COLO668 (cell line): ENCODE measurements at regions not wholly inside any gene's neighbourhood (a gene's known extent, or its start where the extent isn't known, plus 50 kb on each side); places are given as distances from the start of the nearest gene placed in this dataset.
A peak's percentile ranks its signal among the peaks of the same experiment; 100 is the strongest.
"Not testable (repeated sequence)": the region's sequence is repeated elsewhere in the genome, so short reads cannot be mapped to it uniquely, and the experiment has no call there.

Source experiments
- DNase-seq: peaks from one replicate; lab custom pipeline; 2025; ENCODE audit not compliant: unreplicated experiment; lab: John Stamatoyannopoulos, UW

GRCh38 chr2:234898534-234899053 lies 53.2 kb upstream of the SH3BP4 start:
- DNase-seq, result no peak

- DNase-seq, result not testable (repeated sequence)
Measured at GRCh38 chr2:234888442-234888841, 63.4 kb upstream of the SH3BP4 start.

- DNase-seq, result no peak
Measured at GRCh38 chr2:234887195-234887594, 64.6 kb upstream of the SH3BP4 start.

GRCh38 chr2:234885886-234886285 lies 65.9 kb upstream of the SH3BP4 start:
- DNase-seq, result no peak

- no peak for DNase-seq
Measured at GRCh38 chr2:234885118-234885517, 66.7 kb upstream of the SH3BP4 start.

GRCh38 chr2:234884591-234884990 lies 67.2 kb upstream of the SH3BP4 start:
- no peak for DNase-seq

DNA sequence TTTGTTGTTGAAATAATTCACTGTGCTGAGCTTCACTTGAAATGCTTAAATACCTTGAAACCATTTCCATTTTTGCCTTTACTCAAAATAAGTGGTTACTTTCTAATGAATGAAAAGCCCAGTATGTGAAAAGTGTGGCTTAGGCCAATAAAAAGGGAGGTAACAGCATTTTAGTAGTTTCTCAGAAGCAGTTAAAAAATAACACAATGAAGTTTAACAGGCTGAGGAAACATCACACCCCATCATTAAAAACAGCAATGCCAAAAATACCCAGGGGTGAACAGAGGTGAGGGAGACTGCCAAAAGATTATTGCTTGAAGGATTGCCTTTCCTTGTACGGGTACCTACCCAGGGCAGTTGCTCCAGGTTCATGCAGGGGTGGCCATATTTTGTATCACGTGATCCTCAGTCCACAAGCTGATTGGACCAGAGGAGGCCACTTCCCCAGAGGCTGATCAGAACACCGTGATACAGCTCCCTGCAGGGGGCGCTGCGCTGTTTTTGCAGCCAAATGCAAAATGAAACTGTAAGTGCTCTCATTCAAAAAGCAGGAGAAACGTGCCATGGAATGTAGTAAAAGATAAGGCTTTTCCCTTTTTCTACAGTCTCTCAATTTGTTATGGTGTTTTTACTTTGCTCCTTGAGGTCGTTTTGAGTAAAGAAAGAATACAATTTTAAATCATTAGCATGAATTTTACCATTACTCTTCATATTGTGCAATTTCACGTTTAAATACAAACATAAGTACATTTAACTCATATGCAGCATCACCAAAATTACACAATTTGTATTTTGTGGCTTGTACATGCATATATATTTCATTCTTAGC lies 70.2 kb upstream of the SH3BP4 start:
- peak; percentile 63 for DNase-seq

DNA sequence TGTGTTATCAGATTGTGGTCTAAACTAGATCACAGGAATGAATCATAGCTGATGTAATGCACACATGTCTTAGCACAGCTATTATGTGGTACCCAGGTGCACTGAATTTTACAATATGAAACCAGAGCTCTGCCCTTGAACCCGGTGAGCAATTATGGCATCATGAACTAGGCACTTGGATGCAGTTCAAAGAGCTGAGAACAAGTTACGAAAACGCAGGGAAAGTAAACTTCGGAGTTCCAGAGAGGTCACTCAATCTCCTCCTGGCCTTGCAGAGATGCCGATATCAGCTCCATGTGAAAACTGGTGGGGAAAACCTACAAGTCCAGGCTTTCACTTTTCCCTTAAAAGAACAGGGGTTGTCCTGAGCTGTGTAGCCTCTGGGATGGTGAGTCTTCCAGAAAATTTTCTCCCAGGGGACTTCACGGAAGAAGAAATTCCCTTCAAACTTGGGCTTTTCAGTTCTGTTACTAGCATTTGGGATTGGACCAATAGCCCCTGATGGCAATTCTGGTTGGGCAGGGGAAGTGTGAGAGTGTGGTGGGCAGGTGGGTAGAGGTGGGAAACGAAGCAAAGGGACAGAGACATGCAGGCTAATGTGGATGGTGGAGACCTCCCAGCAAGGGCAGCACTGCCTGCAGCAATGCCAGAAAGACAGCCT lies 71.1 kb upstream of the SH3BP4 start:
- peak; percentile 17 for DNase-seq

GRCh38 chr2:234879671-234880455 lies 72.0 kb upstream of the SH3BP4 start:
- no peak for DNase-seq

GRCh38 chr2:234876621-234877020 lies 75.2 kb upstream of the SH3BP4 start:
- DNase-seq, result not testable (repeated sequence)

DNA sequence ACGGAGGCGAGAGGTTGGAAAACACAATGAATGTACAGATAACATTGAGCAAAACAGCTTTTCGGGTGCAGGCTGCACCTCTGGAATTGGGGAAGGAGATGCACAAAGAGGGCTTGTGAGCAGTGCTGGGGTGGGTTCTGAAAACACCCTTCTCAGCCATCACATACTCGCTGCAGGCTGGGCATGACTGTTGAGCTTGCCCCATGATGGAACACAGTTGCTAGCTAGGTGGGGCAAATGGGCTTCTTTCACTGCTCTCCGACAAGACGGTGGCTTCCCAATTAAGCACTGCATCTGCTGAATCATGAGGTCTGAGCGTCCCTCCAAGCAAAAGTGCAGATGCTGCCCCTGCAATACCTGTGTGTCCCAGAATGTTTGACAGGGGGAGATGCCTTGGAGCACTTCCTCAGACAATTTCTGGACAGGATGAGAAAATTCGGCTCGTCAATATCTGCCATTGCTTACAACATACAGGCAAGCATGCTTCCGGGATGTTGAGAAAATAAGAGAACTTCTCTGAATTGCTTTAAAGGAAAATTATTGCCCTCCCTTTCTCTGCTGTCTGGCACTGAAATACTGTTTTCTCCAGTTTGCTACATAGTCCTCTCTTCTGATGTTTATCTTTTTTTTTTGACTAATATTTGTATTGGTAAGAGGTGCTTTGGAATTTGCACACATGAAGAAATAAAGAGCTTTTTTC lies 77.3 kb upstream of the SH3BP4 start:
- DNase-seq, result no peak

GRCh38 chr2:234873828-234874173 lies 78.0 kb upstream of the SH3BP4 start:
- DNase-seq, result no peak

- no peak for DNase-seq
Measured at GRCh38 chr2:234873103-234873827, 78.6 kb upstream of the SH3BP4 start.

DNA sequence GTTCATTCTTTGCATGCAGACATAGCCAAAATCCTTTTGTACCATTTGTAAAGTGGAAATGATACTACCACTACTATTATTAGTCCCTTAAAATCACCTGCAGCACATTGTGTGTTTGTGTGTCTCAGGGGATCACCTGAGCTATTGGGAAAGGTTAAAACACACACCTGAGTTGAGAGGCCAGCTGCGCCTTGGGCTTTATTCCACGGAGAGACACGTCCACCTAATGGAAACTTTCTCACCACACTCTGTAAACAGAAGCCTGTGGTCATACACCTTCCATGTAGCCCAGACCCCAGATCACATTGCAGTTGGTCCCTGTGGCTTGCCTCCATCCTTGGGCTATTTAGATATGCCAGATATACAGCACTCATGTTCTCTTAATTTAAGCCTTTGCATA lies 81.8 kb upstream of the SH3BP4 start:
- DNase-seq, result peak; percentile 68

DNA sequence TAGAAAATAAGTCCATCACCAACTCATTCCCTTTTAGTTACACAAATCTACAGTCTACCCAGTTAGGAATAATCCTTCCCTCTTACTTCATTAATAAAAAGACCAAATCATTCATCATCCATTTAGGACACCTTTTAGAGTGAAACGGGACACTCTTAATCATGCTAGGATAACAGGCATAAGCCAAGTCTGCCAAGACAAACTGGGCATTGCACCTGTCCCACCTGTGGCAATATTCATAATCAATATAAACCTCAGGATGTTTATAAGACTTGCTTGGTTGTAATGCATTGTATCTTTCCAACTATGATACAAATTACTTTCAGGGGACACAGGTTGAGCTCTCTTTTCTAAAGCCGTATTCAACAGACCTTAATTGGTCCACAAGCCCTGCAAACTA lies 82.7 kb upstream of the SH3BP4 start:
- no peak for DNase-seq

DNA sequence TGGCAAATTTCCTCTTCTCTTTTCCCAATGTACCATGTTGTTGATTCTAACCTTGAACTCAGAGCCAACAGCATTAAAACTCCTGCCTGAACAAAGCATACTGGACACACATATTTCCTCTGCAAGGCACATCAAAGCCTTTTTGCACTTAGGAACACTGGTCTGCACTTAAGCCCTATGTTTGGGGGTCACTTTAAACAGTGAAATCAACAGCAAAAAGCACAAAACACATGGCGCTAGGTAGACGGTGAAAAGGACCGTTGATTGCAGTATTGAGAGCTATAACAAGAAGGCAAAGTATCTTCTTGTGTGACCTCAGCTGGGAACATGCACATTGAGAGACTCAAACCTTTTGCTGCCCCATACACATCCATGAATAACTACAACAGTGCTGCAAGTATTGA lies 83.9 kb upstream of the SH3BP4 start:
- DNase-seq, result no peak

- no peak for DNase-seq
Measured at GRCh38 chr2:234865586-234865985, 86.2 kb upstream of the SH3BP4 start.

GRCh38 chr2:234865040-234865439 lies 86.8 kb upstream of the SH3BP4 start:
- no peak for DNase-seq

- DNase-seq, result no peak
Measured at GRCh38 chr2:234864506-234864905, 87.3 kb upstream of the SH3BP4 start.
